D721Med (cell line): ENCODE measurements at regions not wholly inside any gene's neighbourhood (a gene's known extent, or its start where the extent isn't known, plus 50 kb on each side); places are given as distances from the start of the nearest gene placed in this dataset.

Experiments
- DNase-seq: peaks from one replicate; pipeline ENCODE4 v3.0.0; 2011; ENCODE audit warnings: low spot score; ENCODE audit not compliant: insufficient read length
- FAIRE-seq: peaks from 2 replicates; lab custom pipeline; 2011; peaks lifted over from hg19 to GRCh38; lab: Jason Lieb, UNC
- TF ChIP-seq, protein P1 (sequence below): IDR thresholded peaks from 2 replicates; pipeline ENCODE4 v1.5.1; 2012; ENCODE audit warnings: mild to moderate bottlenecking, control low read depth; ENCODE audit not compliant: insufficient read depth; ENCODE audit errors: missing control alignments

DNA sequence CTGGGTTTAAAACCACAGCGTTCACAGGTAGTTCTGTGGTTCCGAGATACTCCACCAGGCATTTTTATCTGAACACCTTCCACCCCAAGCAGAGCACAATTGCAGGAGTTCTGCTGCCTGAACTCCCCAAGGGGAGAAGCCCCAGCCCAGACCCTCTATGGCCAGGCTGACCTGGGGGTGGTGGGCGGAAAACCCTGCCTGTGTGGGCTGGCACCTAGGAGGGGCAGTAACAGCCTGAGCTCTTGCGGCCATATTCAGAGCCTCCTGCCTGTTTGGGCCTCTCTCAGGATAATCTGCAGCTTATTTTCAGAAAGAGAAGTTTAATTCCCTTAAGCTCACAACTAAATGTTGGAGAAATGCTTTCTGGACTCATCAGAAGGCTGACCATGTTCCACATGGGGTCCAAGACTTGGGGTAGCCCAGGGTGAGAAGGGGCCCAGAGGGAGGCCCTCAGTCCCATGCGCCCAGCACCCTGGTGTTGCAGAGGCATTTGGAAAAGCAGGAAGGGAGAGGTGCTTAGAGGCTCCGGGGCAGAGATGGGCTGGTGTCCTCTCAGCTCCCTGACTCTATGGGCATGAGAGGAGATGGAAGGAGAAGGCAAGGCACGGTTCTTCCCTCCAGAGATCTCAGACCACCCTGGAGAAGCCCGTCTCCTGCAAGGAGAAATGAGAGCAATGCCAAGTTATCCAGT is 195.6 kb upstream of the TPM1 start:
- FAIRE-seq (no peak), DNase-seq (no peak)

DNA sequence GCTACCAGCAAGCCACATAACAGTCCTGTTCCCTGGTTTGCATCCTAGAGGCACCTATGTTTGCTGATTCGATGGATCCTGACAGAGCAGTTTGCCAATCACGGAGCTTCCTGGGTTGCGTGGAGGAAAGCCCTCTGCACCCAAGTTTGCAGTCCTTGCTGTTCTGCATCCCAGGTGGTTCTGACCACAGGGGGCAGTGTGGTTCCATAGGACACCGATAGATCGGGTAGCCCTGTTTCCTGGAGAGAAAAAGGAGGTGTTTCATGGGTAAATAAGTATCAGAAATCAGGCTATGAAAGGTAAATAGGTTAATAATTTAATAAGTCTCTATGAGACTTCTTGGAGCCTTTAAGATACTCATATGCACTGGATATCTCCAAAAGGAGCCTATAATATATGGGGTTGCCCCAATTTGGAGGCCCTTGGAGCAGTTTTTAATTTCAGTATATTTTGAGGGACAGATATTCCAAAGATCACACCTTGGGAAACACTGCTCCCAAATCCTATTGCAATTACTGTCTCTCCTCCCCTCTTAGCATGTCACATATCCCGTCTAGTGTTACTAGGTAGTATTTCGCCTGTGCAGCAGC is 194.6 kb upstream of the TPM1 start:
- DNase-seq (peak; percentile 44), FAIRE-seq (no peak)
- TF ChIP-seq, protein P1, sequence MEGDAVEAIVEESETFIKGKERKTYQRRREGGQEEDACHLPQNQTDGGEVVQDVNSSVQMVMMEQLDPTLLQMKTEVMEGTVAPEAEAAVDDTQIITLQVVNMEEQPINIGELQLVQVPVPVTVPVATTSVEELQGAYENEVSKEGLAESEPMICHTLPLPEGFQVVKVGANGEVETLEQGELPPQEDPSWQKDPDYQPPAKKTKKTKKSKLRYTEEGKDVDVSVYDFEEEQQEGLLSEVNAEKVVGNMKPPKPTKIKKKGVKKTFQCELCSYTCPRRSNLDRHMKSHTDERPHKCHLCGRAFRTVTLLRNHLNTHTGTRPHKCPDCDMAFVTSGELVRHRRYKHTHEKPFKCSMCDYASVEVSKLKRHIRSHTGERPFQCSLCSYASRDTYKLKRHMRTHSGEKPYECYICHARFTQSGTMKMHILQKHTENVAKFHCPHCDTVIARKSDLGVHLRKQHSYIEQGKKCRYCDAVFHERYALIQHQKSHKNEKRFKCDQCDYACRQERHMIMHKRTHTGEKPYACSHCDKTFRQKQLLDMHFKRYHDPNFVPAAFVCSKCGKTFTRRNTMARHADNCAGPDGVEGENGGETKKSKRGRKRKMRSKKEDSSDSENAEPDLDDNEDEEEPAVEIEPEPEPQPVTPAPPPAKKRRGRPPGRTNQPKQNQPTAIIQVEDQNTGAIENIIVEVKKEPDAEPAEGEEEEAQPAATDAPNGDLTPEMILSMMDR, result peak; percentile 78

More for the DNA sequence above, 195.6 kb upstream of the TPM1 start:
- TF ChIP-seq, protein P1, result no peak

DNA sequence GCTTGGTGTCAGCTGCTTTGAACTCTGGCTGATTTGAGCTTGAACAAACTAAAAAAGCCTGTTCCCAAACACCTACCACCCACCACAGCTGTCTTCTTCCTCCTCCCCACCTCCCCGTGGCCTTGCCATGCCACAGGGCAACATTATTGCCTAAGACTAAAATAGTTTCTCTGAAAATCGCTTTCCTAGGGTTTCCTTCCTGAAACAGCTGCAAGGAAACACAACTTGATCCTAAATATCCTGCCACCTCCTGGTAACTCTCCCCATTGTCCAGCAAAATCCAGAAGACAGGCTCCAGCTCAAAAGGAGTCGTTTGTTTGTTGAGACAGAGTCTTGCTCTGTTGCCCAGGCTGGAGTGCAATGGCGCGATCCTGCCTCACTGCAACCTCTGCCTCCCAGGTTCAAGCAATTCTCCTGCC is 193.9 kb upstream of the TPM1 start:
- TF ChIP-seq, protein P1, result no peak
- DNase-seq (no peak), FAIRE-seq (no peak)

DNA sequence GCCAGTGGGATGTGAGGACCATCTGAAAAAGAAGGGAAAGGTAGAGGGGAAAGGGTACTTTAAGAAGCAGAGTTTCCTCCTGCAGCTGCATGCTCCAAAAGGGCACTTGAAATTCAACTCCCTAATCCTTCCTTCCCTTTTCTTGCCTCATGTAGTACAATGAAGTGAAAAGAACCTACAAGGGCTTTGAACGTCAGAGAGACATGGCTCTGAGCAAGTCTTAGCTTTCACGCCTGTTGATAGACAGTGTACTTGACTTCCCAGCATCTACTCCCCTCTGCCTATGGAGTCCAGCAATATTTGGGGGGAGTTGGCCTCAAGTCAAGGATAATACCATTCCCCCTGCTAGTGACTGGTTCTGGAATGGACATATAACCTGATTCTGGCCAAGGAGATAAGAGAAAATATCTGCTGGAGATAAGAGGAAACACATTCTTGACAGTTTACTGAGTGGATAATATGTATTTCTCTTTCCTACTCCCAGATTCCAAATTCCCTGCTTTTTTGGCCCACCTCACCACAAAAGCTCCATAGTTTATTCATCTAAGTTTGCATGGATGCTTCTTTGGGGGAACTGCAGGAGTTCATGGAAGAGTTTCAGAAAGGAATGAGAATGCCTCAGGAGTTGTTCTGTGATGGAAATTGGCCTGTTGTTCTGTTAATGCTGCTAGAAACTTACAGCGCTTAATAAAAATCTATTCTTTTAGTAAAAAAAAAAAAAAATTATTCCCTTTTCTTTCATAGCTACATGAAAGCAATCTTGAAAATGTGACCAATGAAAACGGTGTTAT is 193.0 kb upstream of the TPM1 start:
- TF ChIP-seq, protein P1, result no peak
- DNase-seq (no peak), FAIRE-seq (no peak)

DNA sequence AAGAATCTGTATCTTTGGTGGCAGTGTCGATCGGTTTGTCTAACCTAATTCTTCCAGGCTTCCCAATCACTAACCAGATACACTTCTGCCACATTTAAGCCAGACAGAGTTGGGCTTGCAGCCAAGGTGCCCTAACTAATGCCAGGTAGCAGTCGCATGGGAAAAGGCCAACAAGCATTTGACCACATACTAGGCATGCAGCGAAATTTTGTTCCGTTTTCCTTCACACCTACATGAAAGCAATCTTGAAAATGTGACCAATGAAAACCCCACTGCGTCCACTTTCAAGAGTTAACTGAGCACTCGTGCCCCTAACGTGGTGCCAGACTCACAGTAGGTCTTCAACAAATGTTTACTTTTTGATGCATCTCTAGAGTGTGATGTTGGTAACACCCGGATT is 192.2 kb upstream of the TPM1 start:
- DNase-seq, result no peak
- FAIRE-seq, result no peak
- TF ChIP-seq, protein P1, result no peak

DNA sequence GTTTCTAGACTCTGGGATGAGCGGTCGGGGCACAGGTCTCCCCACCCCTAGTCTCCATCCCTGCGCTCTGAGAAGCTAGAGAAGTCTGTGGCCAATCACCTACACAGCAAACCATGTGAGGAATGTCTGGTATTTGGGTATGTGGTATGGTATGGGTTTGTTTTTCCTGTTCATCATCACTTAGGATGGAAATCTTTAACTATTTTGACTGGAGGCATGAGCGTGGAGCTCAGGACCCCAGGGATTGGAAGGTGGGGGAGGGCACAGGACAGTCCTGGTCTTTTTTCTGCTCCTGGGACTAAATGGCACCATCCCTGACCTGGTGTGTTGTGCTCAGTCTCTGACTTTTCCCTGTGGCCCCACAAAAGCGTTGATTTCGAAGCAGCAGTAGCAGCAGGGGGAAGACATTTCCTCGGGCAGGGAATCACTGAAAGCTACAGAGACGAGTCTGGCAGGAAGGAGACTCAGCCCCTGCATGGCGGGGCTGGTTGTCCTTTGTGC is 191.7 kb upstream of the TPM1 start:
- TF ChIP-seq, protein P1, result no peak
- no peak for FAIRE-seq
- no peak for DNase-seq
